KBM-7 (cell line): ENCODE measurements at regions not wholly inside any gene's neighbourhood (a gene's known extent, or its start where the extent isn't known, plus 50 kb on each side); places are given as distances from the start of the nearest gene placed in this dataset.

Source experiments
- DNase-seq: peaks from one replicate; pipeline ENCODE4 v3.0.0-alpha.2; 2015
- in situ Hi-C: fragments of 300-500 bp; cut with MboI; formaldehyde crosslinking; loops from 2 replicates; pipeline ENCODE4 v1.14.3; 2020; ENCODE audit warnings: low sequenced_read_pairs, low pct_unique_long_range_greater_than_20kb, mixed read lengths

DNA sequence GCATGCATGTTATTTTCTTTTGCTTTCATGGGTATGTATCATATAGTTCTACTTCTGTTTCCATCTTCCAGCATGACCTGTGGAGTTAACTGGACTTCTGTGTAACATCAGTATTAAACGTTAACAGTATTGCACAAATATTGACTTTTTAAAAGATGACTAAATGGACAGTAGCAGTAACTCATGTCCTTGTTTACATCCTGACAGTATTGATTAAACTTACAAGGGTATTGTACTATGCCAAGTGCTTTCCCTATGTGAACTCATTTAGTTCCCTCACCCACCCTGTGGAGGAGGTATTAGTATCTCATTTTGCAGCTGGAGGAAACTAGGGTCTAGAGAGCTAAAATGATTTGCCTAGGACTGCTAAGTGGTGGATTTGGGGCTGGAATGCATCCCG is 128.7 kb upstream of the SLC10A2 start:
- in situ Hi-C loops, result no loop called here

DNA sequence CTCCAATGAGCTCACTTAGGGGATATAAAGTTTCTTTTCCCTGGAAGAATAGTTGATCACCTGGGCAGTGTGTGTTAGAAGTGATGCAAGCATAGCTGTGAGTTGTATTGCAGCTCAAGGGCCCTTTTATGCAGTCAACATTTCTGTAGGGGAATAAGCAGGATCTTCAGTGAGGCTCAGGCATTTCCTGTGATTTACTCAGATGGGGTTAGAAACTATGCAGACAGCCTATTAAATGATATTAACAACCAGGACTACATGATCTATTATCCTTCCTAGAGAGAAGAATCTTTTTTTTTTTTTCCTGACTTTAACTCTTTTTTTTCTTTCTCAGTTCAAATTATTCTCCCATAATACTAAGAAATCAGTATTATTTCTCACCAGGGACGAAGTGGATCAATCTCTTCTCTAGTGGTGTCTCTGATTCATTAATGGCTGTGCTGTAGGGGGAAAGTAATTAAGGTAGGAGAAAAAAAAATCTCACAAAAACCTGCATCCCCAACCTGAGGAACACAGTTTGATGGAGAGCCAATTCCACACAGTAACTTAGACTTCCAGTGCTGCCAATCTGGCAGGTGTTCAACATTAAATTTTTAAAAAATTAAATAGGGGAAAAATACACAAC is 126.4 kb upstream of the SLC10A2 start:
- DNase-seq, result no peak
- in situ Hi-C loops, result no loop called here

More for the DNA sequence above, 128.7 kb upstream of the SLC10A2 start:
- no peak for DNase-seq

DNA sequence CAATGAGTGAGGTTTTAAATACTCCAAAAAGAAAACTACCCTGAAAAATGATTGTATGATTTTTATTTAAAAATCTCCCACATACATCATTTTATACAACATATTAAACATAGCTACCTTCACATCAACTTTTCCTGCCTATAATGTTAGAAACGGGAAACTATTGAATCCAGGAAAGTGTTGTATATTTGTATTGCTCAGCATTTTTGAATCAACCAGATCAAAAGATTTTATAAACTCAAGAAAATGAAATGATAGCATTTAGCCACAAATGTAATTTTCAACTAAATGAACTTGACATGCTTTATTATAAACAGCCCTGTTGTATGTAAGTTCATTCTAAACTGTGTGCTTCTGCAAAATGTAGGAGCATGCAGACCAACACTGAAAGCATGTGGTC is 124.6 kb upstream of the SLC10A2 start:
- in situ Hi-C loops, result no loop called here

DNA sequence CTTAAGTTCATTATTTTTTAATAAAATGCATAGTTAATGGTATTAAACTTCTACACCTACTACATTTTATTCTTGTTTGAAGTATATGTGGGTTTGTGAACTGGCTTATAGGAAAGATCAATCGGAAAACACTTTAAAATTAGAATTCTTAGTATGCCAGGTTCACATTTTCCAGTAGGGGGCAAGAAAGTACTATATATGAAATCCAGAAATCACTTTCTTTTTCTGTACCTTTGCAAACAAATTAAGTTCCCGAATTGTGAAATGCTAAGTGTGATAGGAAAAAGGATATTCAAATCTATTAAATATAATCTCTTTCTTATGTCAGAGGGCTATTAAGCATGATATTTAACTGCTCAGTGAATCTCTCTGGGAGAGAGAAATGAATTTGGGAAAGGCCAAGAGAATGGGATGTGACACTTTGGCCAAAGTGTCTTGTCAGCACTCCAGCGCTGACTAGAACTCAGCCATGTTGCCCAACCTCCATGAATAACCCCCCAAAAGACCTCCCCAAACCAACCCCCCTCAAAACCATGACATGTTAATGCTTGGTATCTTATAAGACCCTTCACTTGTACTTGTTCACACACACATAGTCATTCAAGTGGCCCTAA is 122.6 kb upstream of the SLC10A2 start:
- peak; percentile 32 for DNase-seq
- in situ Hi-C loops, result no loop called here

More for the DNA sequence above, 124.6 kb upstream of the SLC10A2 start:
- no peak for DNase-seq

DNA sequence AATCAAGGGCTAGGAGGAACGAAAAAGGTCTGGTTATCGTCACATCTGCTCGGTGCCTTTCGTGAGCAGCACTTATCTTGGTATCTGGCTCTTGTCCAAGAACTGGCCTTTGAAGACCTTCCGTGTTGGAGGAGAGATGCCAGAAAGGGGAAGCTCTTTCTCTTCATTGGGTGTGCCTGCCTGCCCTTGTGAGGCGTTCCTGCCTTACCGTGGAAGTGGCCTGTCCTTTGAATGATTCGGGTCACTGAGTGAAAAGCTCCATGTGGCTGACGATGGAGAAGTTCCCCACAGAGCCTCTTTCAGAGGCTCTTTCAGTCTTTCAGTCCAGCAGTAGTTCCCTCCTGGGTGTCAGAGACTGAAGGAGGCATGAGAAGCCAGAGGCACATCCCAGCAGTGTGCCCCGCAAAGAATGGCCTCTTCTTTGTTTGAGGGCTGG is 121.5 kb upstream of the SLC10A2 start:
- peak; percentile 18 for DNase-seq
- in situ Hi-C loops, result no loop called here

DNA sequence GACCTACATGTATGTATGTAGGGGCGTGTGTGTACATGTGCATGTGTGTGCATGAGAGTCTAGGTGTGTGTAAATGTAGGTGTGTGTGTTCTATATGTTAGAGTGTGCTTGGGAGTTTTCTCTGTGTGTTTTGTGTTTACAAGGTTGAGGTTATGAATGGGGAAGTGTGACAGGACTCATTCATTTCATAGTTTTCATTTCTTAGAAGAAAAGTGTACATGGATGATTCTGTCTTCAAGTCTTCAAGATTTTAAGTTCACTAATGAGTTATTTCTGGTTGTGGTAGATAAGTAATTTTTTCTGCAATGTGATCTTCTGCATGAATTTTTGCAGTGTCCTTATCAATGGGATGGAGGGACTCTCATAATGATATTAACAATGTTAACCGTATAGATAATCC is 118.2 kb upstream of the SLC10A2 start:
- no peak for DNase-seq
- in situ Hi-C loops, result no loop called here

DNA sequence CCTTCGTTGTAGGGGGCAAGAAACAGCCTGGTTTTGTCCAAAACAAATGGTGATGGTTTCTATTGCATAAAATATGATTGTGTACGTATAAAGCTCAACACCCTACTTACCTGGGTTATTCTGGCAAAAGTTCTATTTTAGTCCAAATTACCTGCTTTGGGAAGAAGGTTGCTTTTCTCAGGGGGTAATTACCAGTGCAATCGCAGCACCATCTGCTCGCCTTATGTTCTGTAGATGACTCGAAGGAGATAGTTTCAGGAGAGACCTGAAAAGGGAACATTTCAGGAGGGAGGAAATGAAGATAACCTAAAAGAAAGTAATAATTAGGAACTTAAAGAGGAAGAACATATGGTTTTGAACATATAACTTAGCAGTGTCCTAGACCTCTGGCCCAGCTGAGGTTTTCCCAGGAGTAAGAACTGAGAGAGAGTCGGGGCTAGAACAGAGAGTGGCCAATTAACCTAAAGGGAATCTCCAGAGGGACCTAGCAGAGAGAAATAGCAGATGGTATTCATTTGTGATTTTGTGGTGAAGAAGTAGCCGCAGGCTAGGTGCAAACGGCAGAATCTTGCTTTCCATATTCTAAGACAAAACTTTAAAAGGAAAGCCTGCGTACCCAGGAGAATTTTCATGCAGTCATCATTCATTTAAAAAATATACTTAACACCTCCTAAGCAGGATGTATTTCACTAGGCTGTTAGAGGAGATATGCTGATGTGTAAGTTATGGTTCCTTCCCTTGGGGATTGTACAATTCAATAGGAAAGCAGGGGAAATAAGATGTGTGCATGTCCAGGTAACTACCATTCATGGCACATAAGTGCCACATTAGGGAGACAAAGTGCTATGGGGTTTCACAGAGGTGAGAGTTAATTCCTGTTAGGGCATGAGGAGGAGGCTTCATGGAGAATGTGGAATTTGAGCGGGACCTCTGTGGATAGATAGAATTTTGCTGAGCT is 113.0 kb upstream of the SLC10A2 start:
- DNase-seq, result no peak
- in situ Hi-C loops, result no loop called here

DNA sequence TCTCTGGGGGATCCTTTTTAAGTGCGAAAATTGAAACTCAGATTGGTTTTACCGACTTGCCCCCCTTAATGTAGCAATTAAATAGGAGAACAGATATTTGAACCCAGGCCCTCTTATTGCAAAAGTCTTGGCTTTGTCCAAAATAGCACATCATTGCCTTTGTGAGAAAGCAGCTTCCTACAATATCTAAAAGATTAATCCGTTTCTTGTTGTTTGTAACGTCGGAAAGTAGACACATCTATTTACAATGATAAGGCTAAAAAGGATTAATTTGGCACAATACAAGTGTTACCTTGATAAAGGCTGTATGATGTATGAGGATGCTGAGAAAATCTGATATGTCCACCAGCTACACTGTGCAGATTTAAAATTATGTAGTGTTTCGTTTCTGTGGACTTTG is 108.7 kb upstream of the SLC10A2 start:
- DNase-seq, result no peak
- in situ Hi-C loops, result no loop called here

DNA sequence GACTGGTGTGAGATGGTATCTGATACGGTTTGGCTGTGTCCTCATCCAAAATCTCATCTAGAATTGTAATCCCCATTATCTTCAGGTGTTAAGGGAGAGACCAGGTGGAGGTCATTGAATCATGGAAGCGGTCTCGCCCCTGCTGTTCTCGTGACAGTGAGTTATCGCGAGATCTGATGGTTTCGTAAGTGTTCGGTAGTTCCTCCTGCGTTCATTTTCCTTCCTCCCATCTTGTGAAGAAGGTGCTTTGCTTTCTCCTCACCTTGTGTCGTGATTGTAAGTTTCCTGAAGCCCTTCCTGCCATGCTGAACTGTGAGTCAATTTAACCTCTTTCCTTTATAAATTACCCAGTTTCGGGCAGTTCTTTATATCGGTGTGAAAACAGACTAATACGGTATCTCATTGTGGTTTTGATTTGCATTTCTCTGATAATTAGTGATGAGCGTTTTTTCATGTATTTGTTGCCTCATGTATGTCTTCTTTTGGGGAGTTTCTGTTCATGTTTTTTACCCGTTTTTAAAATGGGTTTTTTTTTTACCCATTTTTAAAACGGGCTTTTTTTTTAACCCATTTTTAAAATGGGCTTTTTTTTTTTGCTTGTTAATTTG is 102.8 kb upstream of the SLC10A2 start:
- no peak for DNase-seq
- in situ Hi-C loops, result no loop called here

DNA sequence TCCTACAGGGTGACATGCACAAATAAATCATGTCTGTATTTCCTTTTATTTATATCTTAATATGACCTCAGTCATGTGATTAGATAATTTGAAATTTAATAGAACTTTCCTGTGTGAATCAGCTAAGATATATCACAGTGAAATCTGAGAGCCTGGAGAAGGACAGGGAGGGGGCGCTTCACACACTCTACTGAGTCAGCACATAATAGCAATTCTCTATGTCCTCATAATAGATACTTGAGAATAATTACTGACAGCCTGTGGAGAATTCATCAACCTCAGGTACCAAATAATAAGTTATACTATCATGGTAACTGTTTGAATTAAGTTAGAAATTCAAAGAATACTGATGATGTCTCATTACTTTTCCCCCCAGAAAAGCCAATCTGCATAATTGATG is 98.0 kb upstream of the SLC10A2 start:
- in situ Hi-C loops, result no loop called here
- DNase-seq, result no peak

DNA sequence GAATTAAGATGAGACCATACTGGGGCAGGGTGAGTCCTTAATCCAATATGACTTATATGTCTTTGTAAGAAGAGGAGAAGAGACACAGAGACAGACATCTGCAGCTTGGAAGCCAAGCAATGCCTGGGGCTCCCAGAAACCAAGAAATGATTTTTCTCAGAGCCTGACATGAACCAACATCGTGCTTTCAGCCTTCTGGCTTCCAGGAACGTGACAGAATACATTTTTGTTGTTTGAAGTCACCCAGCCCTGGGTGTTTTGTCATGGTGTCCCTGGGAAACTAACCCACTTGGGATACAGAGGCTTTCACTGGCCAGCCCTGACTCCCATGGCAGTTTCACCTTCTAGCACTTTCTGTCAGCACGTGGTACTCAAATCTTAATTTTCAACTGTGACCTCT is 95.3 kb upstream of the SLC10A2 start:
- no peak for DNase-seq
- in situ Hi-C loops, result no loop called here

DNA sequence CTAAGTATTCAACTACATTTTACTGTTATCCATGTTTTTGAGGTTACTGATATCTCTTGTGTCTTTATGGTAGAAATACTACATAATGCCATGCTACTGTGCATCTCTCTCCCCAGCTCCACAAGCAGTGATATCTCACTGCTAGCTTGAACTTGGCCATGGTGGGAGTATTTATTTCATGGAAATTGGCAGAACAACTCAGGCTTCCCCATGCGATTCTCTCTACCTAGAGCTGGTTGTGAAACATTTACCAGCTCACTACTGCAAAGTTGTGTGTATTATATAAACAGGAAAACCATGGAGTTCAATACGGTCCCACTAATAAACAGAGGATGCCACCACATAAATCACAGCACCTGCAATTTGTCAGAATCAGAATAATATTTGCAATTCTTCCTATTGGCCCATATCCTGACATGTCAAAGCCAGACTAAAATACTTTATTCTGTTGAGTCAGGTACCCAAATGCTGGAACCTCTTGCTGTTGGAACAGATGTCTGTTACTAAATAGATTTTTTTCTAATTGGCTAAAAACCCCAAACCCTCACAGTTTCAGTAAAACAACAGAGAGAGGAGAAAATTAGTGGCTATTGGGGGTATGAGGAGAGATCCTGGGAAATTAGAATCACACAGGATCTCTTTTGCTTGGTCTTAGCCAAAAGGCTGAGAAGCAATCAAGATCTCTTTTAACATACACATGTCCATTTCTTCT is 91.4 kb upstream of the SLC10A2 start:
- no peak for DNase-seq
- in situ Hi-C loops, result no loop called here

DNA sequence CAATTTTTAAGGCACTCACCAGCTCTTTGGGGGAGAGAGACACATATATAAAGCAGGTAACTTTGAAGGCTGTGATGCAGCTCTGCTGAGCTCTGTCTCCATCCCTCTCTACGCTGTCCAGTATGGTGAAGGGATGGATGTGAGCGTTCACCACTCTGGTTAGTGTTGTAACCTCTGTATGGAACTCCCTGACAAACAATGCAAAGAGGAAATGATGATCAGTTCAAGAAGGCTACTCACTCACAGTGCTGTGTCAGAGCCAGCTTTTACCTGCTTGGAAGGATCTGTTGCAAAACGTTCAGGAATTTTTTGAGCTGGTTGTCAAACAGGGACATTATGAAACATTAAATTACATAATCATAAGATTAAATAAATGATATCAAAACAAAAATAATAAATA is 90.8 kb upstream of the SLC10A2 start:
- DNase-seq, result no peak
- in situ Hi-C loops, result no loop called here

DNA sequence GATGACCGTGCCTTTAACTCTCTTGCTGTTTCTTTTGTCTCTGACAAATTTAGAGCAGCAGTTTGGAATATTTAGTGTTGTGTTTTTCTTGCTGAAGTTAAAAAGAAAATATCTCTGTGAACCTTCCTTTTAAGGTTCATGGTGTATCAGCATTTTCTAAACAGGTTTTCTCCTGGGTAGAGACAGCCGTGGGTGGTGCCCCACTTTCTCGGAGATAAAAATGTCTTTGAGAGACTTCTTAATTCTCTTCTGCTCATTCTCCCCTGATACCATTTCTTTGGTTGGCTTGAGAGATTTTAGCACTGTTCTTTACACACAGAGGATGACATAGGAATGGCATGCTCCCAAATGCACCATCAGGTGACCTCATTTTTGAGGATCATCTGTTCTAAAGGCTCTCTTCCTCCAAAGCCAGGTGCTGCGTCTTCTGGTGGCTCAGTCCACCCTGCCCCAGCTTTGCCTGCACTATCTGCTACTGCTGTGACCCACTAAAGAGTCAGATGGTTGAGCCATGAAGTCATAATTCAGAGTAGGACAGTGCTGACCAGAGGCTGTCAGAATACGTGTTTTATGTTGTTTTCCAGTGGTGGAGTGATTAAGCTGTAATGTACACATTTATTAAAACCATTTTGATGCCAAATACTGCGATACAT is 90.3 kb upstream of the SLC10A2 start:
- in situ Hi-C loops, result no loop called here
- DNase-seq, result no peak

DNA sequence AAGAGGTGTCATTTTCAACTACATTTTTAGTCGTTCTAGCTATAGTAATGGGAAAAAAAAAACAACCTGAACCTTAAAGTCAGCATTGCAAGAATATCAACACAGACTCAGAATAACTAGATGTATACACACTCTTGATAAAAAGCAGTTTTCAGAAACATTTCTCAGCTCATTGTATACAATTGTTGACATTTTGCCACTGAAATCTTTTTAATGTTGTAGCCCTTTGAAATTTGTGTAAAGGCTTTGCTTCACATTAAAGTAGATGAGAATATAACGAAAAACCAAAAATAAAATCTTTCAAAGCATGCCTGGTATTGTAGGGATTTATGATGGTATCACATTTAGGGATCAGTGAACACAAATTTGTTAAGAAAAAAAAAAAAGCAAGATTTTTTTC is 87.2 kb upstream of the SLC10A2 start:
- in situ Hi-C loops, result no loop called here
- no peak for DNase-seq

DNA sequence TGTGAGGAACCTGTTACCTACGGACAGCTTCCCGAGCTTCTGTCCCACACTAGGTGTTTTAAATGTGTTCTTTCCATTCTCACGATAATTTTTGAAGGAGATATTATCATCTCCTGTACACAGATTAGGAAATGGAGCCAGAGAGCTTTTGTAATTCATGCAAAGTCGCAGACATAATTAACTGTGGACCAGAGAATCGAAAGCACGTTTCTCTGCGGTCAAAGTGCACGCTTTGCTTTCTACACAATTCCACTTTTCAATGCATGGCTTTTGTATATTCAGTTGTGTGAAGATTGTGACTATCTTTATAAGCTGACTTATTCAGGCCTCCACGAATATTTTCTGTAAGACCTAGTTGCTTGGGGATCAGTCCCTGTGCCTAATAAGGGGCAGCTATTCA is 81.7 kb upstream of the SLC10A2 start:
- no peak for DNase-seq
- in situ Hi-C loops, result loop anchor here (25.0 kb wide), 1 partner anchor 236 kb away; no protein-coding TSS in a partner anchor

DNA sequence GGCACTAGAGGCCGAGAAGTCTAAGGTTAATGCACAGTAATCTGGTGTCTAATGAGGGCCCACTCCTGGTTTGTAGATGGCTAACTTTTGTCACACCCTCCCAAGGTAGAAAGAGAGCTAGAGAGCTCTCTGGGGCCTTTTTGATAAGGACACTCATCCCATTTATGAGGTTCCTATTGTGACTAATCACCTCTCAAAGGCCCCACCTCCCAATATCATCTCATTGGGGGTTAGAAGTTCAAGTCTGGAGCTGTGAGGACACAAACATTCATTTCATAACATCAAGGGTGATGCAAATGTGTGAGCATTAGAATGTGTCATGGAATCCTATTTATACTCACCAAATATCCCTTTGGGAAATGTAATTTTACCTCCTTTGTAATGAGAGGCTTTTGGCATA is 79.2 kb upstream of the SLC10A2 start:
- in situ Hi-C loops, result loop anchor here (25.0 kb wide), 1 partner anchor 233 kb away; no protein-coding TSS in a partner anchor
- no peak for DNase-seq

DNA sequence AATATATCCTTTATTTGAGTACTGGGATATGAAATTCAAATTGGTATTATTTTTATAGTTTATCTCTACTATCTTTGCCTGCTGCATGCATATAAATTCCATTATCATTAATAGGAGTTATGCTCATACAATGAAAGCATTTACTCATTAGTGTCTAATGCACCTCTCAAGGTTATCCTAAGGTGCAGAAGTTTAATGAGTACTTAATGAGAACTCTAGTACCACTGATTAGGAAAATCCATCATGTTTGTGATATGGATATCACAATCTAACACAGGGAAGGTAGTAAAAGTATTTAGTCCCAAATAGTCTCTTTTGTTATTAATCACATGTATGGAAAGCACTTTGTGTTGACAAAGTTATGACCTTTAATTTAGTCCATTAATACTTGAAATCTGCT is 77.2 kb upstream of the SLC10A2 start:
- in situ Hi-C loops, result loop anchor here (25.0 kb wide), 1 partner anchor 231 kb away; no protein-coding TSS in a partner anchor
- DNase-seq, result no peak
